Left ventricle myocardium superior (tissue), 1 donor: ENCODE measurements at regions not wholly inside any gene's neighbourhood (a gene's known extent, or its start where the extent isn't known, plus 50 kb on each side); places are given as distances from the start of the nearest gene placed in this dataset.

Experiments
- ATAC-seq: fragments of 200-7000 bp; cut with Tn5 transposase; one replicate; pipeline ENCODE4 v1.9.1; 2020; ENCODE audit warnings: mild to moderate bottlenecking, moderate library complexity
- DNase-seq: peaks from one replicate; pipeline ENCODE4 v3.0.0-alpha.2; 2020
- intact Hi-C: fragments of 100-400 bp; cut with micrococcal nuclease; formaldehyde crosslinking; loops from one replicate; pipeline ENCODE4 v1.11.0; 2022
- donor health status: DM: no; HTN: yes; CAD: no; lungs with severe emphysema.

DNA sequence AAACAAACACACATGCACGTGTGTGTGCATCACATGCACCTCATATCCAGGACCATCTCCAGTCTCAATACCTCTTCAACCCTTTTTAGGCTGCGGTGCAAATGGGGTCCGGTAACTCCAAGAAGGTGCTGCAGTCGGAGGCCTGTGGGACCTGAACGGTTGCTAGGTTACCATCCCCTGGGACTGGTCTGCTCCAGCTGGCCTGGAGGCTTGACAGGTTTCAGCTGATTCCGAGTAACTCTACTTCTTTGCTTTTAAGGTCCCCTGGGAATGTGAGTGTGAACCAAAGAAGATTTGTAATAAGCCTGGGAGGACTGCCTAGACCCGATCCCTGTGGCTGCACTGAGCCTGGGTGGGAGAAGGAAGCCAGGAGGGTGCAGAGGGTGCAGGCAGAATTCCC, 117.5 kb downstream of the CCNA1 start:
- intact Hi-C loops = no loop called here
- ATAC-seq = peak; percentile 37
- no peak for DNase-seq

DNA sequence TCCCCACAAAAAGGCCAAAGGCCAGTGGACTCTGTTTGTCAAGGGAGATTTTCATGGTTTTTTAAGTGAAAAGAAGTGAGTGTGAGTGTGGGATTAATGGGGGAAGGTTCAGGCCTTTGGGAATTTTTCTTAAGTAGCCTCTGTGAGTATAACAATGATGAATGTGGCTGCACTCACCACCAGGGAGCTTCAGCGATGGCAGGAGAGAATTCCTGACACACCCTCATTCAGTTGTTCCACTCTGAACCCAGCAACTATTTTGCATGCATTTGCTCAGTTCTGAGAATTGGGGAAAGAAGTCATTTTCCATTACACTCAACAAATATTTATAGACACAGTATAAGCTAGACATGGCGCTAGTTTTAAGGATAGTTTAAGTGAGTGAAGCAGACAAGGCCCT, 117.9 kb downstream of the CCNA1 start:
- intact Hi-C loops = no loop called here
- ATAC-seq (no peak), DNase-seq (no peak)

DNA sequence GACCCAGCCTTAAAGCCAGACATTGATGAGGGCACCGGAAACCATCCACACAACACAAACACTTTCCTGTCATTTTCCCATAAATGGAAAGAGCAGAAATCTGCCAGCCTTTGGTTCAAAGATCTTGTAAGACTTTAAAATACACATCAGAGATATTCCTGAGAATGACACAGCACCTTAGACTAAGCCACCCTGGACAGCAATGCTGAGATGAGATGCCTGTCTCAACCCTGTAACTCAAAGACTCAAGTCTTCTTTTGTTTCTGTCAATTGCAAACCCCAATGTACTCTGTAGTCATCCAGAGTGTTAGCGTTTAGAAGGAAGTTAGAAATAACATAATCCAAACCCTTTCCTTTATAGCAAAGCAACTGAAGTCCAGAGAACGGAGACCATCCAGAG, 119.2 kb downstream of the CCNA1 start:
- no peak for DNase-seq
- no peak for ATAC-seq
- intact Hi-C loops = no loop called here

DNA sequence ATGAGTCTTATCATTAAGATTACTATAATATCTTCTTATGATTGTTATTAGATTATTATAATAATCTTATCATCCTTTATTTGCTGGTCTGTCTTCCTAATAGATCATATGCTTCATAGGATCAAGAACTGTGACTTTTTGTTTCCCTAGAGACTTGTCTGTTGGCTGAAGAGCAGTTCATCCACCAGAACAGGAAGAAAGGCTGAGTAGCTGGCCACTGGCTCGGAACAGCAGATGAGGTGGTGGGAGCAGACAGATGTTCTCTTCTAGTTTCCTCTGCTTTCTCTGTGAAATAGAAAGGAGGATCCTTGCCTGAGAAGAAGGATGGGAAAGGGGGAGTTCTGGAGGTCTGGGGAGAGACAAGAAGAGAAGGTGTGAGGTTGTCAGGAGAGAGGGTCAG, 120.0 kb downstream of the CCNA1 start:
- intact Hi-C loops = no loop called here
- ATAC-seq (no peak), DNase-seq (no peak)

DNA sequence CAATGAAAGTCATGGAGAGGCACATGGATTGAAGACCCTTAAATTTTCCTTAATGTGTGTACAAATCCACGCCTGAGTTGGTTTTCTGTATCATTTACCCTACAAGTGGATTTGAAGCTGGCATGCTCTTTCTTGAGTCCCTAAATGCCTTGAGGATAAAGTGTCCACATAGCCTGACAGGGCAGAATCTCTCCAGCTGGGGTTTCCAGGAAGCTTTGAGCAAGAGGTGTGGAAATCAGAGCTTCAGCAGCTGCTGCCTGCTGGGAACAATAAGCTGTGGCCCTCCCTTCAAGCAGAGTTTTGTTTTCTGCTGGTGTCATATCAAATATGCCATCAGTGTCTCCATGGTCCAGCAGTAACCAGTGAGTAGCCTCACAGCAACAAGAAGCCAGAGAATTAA, 120.3 kb upstream of the SERTM1 start:
- no peak for DNase-seq
- intact Hi-C loops = no loop called here
- ATAC-seq = no peak

DNA sequence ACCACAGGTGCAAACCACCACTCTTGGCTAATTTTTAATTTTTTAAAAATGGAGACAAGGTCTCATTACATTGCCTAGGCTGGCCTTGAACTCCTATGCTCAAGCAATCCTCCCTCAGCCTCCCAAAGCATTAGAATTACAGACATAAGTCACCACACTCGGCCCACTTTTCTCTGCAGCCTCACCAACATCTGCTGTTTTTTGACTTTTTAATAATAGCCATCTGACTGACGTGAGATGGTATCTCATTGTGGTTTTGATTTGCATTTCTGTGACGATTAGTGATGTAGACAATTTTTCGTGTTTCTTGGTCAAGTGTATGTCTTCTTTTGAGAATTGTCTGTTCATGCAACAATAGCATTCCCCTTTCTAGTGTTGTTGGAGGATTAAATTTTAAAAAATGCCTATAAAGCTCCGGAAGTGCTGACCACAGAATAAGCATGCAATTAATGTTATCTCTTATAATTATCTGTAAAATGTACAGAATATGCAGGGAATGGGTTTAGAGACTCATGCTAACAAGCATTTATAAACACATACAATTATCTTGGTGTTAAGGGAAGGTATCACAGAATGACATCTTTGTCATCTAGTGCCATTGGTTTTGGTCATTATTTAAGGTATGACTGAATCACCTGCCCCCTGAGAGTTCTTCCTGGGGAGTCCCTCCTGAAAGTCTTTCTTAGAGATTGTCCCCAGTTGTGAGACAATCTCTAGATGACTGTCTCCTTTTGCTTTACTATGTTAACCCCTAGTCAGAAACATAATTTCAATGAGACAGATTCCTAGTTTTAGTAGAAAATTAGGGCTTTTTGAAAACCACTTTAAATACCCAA, 118.5 kb upstream of the SERTM1 start:
- DNase-seq (no peak), ATAC-seq (no peak)
- intact Hi-C loops = no loop called here

DNA sequence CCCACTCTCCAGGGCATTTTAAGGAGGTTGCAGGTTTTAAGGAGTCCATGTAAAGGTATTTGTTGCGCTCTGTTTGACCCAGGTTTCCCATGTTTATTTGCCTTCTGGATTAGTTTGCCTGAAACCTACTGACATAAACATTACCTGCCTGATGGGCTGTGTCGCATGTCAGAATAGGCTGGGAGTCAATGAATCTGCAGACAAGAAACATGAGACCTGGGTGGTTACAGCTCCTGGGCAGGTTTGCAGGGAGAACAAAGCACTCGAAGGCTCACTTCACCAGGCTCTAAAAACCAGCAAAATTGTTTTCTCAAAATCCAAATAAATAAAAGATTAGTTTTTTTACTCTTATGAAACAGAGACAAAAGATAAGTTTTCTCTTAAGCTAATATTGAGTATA, 114.4 kb upstream of the SERTM1 start:
- intact Hi-C loops = no loop called here
- ATAC-seq (no peak), DNase-seq (no peak)

DNA sequence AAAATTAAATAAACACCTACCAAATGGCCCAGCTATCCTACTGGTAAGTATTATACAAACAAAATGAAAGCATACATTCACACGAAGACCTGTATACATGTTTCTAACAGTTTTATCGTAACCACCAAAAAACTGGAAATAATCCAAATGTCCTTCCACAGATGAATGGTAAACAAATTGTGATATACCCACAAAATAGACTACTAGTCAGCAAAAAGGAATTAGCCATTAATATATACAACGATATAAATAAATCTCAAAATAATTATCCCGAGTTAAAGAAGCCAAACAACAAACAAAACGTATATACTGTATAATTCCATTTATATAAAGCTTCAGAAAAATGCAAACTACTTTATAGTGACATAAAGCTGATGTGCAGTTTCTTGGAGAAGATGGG, 106.3 kb upstream of the SERTM1 start:
- DNase-seq (no peak), ATAC-seq (no peak)
- intact Hi-C loops = loop anchor here (10.0 kb wide), 1 partner anchor 1187 kb away; no protein-coding TSS in a partner anchor

DNA sequence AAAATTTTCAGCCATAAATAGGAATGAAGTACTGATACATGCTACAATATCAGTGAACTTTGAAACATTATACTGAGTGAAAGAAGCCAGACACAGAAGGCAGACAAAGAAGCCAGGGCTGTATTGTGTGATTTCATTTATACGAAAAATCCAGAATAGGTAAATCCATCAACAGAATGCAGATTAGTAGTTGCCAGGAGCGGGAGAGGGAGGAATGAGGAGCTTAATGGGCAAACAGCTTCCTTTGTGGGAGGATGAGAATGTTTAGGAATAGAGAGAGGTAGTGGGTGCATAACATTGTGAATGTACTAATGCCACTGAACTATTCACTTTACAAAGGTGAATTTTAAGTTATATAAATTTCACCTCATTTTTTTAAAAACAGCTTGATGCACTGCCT, 103.3 kb upstream of the SERTM1 start:
- intact Hi-C loops = no loop called here

DNA sequence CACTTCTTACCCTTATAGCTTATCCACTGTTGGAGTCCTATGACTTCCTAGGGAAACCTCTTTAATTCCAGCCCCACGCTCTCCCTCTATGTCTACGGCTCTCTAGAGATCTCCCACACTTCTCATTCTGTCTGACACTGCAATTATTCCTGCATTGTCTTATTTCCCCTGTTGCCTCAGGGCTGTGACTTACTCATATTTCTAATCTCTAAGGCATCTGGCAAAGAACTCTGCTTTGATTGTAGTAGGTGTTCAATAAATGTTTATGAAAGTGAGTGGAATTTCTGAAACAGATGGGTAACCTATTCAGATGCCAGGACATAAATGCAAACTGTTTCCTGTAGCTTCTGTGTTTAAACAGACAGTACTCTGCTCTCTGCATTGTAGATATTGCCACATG, 102.4 kb upstream of the SERTM1 start:
- intact Hi-C loops = no loop called here
- ATAC-seq (no peak), DNase-seq (no peak)

More for the DNA sequence above, 103.3 kb upstream of the SERTM1 start:
- no peak for DNase-seq
- ATAC-seq = no peak

DNA sequence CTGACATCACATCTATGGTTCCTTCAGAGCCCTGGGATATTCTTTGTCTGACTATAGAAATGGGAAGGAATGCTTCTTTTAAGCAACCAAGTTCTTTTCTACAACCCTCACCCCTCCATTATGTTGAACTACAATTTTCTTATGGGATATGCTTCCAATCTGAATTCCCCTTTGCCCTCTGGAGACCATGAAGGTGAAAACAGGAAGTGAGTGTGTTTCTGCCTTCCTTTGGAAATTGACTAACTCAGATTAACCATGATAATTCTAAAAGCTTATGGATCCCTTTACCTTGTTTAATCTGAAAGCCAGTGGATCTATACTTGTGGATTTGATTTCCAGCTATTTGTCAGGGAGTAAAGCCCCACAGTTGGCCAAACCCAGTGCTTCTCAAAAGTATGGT, 90.8 kb upstream of the SERTM1 start:
- intact Hi-C loops = no loop called here
- no peak for DNase-seq
- ATAC-seq = no peak

DNA sequence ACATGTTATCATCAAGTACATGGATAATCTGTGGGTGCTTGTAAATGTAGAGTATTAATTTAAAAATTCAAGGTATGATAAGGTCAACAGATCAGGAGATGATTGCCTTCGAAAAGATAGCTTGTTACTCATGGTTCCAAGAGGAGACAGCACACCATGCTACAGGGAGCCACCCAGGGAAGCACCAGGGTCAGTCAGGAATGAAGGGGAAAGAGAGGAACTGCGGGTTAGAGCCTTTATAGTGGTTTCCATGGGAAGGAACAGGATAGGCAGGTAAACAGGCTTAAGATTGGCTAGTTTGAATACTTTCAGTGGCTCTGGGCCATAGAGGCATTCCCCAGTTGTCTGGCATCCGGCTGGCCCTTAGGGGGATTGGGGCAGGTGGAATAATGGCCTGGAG, 74.2 kb upstream of the SERTM1 start:
- DNase-seq (no peak), ATAC-seq (no peak)
- intact Hi-C loops = no loop called here

DNA sequence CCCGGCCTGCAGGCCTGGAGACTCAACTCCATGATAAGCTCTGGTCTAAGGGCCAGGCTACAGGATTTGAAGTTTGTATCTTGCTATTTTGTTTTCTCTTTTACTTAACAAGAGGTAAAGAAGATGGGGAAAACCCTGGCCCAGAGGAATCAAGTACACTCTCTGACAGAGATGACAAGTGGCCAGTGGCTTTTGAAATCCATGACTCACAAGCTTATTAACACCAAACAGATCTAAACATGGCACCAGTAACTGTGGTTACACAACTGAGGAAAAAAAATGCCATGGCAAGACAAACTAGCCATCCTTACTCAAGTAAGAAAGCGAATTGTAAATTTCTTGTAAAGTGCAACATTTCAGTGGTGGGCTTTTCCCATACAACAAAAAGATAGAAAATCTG, 72.6 kb upstream of the SERTM1 start:
- intact Hi-C loops = no loop called here
- ATAC-seq (no peak), DNase-seq (no peak)

DNA sequence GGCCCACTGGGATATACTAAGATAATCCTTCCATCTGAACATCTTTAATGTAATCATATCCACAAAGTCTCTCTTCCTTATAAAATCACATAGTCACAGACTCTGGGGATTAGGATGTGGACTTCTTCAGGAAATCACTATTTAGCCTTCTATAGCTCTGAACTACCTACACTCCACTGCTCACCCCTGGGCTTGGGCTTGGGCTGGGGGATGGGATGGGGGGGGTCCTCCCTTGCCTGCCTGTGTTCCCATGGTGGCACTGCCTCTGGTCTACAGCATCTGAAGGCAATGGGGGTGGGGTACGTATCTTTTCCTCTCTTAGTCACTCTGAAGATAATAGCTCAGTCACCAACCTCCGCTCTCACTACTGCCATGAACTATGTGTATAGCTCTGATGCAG, 67.8 kb upstream of the SERTM1 start:
- no peak for ATAC-seq
- no peak for DNase-seq
- intact Hi-C loops = no loop called here

DNA sequence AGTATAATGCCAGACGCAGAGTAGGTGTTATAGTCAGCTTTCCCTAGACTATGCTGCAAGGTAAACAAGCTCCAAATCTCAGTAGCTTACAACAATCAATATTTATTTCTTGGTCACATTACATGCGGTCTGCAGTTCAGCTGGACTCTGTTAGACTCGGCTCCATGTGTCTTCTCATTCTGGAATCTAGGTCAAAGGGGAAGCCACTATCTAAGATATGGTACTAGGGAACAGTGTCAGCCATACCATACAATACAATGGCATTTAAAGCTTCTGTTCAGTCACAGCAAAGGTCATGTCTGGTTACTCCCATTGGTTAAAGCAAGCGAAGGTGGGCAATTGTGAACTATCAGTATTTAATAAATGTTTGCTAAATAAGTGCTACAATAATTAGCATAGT, 65.3 kb upstream of the SERTM1 start:
- peak; percentile 81 for ATAC-seq
- DNase-seq = no peak
- intact Hi-C loops = no loop called here

DNA sequence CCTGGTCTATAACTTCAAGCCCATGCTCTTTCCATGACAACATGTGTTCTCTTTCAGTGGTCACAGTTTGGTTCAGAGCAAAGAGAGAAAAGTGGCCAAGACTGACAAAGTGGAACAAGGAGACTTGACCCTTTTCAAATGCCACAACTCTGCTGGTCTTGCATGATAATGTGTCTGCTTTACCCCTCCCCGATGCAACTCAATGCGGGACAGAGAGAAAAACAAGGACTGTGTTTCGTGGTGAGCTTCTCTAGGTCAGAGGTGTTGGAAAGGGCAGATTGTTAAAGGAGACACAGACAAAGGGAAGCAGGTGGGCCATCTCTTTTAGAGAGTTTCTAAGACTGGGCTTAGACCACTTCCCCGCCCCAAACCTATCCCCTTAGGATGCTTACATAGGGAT, 61.6 kb upstream of the SERTM1 start:
- no peak for DNase-seq
- intact Hi-C loops = no loop called here
- ATAC-seq = no peak

DNA sequence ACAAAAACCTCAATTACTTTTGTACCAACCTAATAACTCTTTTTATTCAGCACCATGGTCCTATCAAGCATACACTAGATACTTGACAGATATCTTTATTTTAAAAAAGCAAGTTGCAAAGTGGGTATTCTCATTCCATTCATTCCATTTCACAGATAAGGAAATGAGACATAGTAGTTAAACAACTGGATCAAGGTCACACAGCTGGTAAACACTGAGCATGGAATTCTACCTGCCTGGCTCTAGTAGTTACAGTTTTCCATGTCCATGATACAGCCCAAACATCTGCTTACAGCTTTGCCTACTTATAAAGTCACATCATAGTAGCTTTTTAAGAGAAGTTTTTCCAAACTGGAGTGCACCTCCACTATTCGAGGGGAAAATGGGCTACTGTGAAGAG, 57.1 kb upstream of the SERTM1 start:
- intact Hi-C loops = no loop called here
- DNase-seq (no peak), ATAC-seq (no peak)

DNA sequence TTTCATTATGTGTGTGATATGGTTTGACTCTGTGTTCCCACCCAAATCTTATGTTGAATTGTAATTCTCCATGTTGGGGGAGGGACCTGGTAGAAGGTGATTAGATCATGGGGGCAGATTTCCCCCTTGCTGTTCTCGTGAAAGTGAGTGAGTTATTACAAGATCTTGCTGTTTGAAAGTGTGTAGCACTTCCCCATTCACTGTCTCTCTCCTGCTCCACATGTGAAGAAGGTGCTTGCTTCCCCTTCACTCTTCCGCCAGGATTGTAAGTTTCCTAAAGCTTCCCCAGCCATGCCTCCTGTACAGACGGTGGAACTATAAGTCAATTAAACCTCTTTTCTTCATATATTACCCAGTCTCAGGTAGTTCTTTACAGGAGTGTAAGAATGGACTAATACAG, 54.3 kb upstream of the SERTM1 start:
- intact Hi-C loops = no loop called here
- DNase-seq (no peak), ATAC-seq (no peak)
